GM19025 (cell line): ENCODE measurements at regions not wholly inside any gene's neighbourhood (a gene's known extent, or its start where the extent isn't known, plus 50 kb on each side); places are given as distances from the start of the nearest gene placed in this dataset.

Source experiments
- ATAC-seq: cut with Tn5 transposase; IDR thresholded peaks from one replicate; pipeline ENCODE4 v1.9.1; 2021; ENCODE audit warnings: mild to moderate bottlenecking, low read depth, moderate library complexity; ENCODE audit not compliant: unreplicated experiment

- no peak for ATAC-seq
These were observed 104.4 kb upstream of the ZMIZ1 start for GRCh38 chr10:78964274-78964951.

GRCh38 chr10:78964952-78965633 is 103.7 kb upstream of the ZMIZ1 start:
- ATAC-seq, result no peak

GRCh38 chr10:78966182-78966787 is 102.5 kb upstream of the ZMIZ1 start:
- ATAC-seq, result no peak

GRCh38 chr10:78966844-78967488 is 101.8 kb upstream of the ZMIZ1 start:
- ATAC-seq, result no peak

- no peak for ATAC-seq
These were observed 100.3 kb upstream of the ZMIZ1 start for GRCh38 chr10:78968300-78968942.

GRCh38 chr10:78968943-78969342 is 99.8 kb upstream of the ZMIZ1 start:
- no peak for ATAC-seq

GRCh38 chr10:78969719-78970118 is 99.0 kb upstream of the ZMIZ1 start:
- no peak for ATAC-seq

GRCh38 chr10:78970261-78970660 is 98.5 kb upstream of the ZMIZ1 start:
- no peak for ATAC-seq

- ATAC-seq, result no peak
These were observed 97.6 kb upstream of the ZMIZ1 start for GRCh38 chr10:78971094-78971682.

GRCh38 chr10:78972160-78972946 is 96.4 kb upstream of the ZMIZ1 start:
- ATAC-seq, result no peak

- peak; percentile 84 for ATAC-seq
These were observed 95.5 kb upstream of the ZMIZ1 start for GRCh38 chr10:78972947-78973900.

GRCh38 chr10:78973901-78974616 is 94.7 kb upstream of the ZMIZ1 start:
- ATAC-seq, result peak; percentile 52

GRCh38 chr10:78974617-78975317 is 94.0 kb upstream of the ZMIZ1 start:
- ATAC-seq, result no peak

- ATAC-seq, result no peak
These were observed 92.8 kb upstream of the ZMIZ1 start for GRCh38 chr10:78975926-78976325.

- no peak for ATAC-seq
These were observed 91.7 kb upstream of the ZMIZ1 start for GRCh38 chr10:78976825-78977755.

GRCh38 chr10:78979938-78980337 is 88.8 kb upstream of the ZMIZ1 start:
- ATAC-seq, result no peak
